ENCODE measurements at regions not wholly inside any gene's neighbourhood (a gene's known extent, or its start where the extent isn't known, plus 50 kb on each side); places are given as distances from the start of the nearest gene placed in this dataset.

GRCh38 chr6:15882915-15883314 is 220.1 kb upstream of the DTNBP1 start:
- no peaks in the 10 kb centered on the region for H3K36me3 ChIP-seq (ENCODE audit: control insufficient read depth, insufficient read depth, low read length)
- no peak for FAIRE-seq
- no peak for DNase-seq (ENCODE audit: low read depth)
- no peak for TF ChIP-seq CTCF (IDR thresholded peaks at IDR 0.05; ENCODE audit: insufficient read depth, low read length, severe bottlenecking)
- no peak overlapping the region for H3K4me3 ChIP-seq (ENCODE audit: low read depth, low read length)
- no peaks in the 10 kb centered on the region for H3K27me3 ChIP-seq (ENCODE audit: control insufficient read depth, insufficient read depth, low read length)

- Histone ChIP-seq H3K36me3 (ENCODE audit: control insufficient read depth, insufficient read depth, low read length) (no peaks in the 10 kb centered on the region), H3K4me3 (ENCODE audit: low read depth, low read length) (no peak overlapping the region), H3K27me3 (ENCODE audit: control insufficient read depth, insufficient read depth, low read length) (no peaks in the 10 kb centered on the region)
- FAIRE-seq (no peak), DNase-seq (ENCODE audit: low read depth) (no peak)
- TF ChIP-seq CTCF (IDR thresholded peaks at IDR 0.05; ENCODE audit: insufficient read depth, low read length, severe bottlenecking): no peak
These were observed 219.5 kb upstream of the DTNBP1 start for GRCh38 chr6:15882345-15882744.

- TF ChIP-seq CTCF (IDR thresholded peaks at IDR 0.05; ENCODE audit: insufficient read depth, low read length, severe bottlenecking): no peak
- Histone ChIP-seq H3K27me3 (ENCODE audit: control insufficient read depth, insufficient read depth, low read length) (no peaks in the 10 kb centered on the region), H3K4me3 (ENCODE audit: low read depth, low read length) (no peak overlapping the region), H3K36me3 (ENCODE audit: control insufficient read depth, insufficient read depth, low read length) (no peaks in the 10 kb centered on the region)
- FAIRE-seq: no peak
- peak; percentile 63 for DNase-seq (ENCODE audit: low read depth)
These were observed 218.3 kb upstream of the DTNBP1 start for GRCh38 chr6:15881150-15881549.

GRCh38 chr6:15880262-15880973 is 217.6 kb upstream of the DTNBP1 start:
- H3K27me3 ChIP-seq (ENCODE audit: control insufficient read depth, insufficient read depth, low read length): no peaks in the 10 kb centered on the region
- no peak for FAIRE-seq

DNA sequence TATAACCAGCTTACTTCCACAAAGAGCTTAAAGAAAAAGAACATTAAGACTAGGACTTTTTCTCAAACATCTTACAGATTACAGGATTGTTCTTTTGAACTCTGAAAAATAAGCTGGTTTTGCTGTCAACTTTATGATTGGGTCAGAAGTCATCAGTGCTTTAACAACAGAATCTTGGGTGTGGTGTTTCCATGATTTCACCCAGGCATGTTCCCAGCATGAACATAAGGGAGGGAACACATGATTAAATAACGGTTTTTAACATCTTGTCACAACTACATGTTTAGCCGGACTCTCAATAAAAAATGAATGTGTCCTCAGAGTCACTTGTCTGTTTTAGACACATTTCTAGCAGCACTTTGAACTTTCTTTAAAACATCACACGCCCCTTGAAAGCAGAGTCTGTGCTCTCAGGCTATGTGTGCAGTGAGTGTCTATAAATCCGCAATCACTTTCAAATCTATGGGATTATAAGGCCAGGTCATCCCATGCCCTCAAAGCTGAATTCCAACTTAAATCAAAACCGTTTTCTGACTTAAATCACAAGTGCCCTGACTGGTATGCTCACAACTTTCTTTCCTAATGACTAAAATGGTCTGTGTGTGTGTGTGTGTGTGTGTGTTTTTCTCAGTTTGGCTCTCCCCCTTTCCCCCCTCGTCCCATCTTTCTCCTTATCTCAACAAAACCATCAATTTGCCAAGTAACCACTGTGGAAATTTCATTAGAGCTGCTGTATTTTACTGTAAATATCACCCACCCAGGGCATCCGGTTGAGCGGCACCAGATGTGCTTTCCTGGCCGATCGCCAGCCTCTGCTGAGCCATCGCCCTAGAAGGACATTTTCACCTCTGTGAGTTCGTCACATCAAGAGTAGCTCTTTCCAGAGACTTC is 216.8 kb upstream of the DTNBP1 start:
- no peak for TF ChIP-seq CTCF (IDR thresholded peaks at IDR 0.05; ENCODE audit: insufficient read depth, low read length, severe bottlenecking)
- Histone ChIP-seq H3K36me3 (ENCODE audit: control insufficient read depth, insufficient read depth, low read length) (no peaks in the 10 kb centered on the region), H3K27me3 (ENCODE audit: control insufficient read depth, insufficient read depth, low read length) (no peaks in the 10 kb centered on the region), H3K4me3 (ENCODE audit: low read depth, low read length) (no peak overlapping the region)
- DNase-seq (ENCODE audit: low read depth) (peak; percentile 39), FAIRE-seq (no peak)

More at GRCh38 chr6:15880262-15880973, 217.6 kb upstream of the DTNBP1 start:
- Histone ChIP-seq H3K36me3 (ENCODE audit: control insufficient read depth, insufficient read depth, low read length) (no peaks in the 10 kb centered on the region), H3K4me3 (ENCODE audit: low read depth, low read length) (no peak overlapping the region)
- TF ChIP-seq CTCF (IDR thresholded peaks at IDR 0.05; ENCODE audit: insufficient read depth, low read length, severe bottlenecking): no peak
- no peak for DNase-seq (ENCODE audit: low read depth)

Measured in bronchial epithelial cell (primary cell).